ENCODE measurements at regions not wholly inside any gene's neighbourhood (a gene's known extent, or its start where the extent isn't known, plus 50 kb on each side); places are given as distances from the start of the nearest gene placed in this dataset.

- FAIRE-seq (no peak), DNase-seq (ENCODE audit: low read depth, low spot score) (no peak)
- H3K27ac ChIP-seq (ENCODE audit: insufficient read depth, low read depth, low read length) = no peak overlapping the region
- no peaks in the 10 kb centered on the region for H3K9me1 ChIP-seq (replicated peaks; ENCODE audit: control insufficient read depth, extremely low read depth, insufficient read depth, low read length)
- ChIA-PET CTCF (no interaction called here), POLR2A (no interaction called here)
- no peaks in the 10 kb centered on the region for H3K9me3 ChIP-seq (replicated peaks; ENCODE audit: control insufficient read depth, insufficient read depth, low read length)
- no peak for TF ChIP-seq POLR2A (IDR thresholded peaks at IDR 0.05; ENCODE audit: low read depth, low read length)
- no peak overlapping the region for H3K4me3 ChIP-seq (replicated peaks in 1 of 3; ENCODE audit: insufficient read depth in 1 of 3, low read depth in 1 of 3, low read length in 3 of 3)
- H2AFZ ChIP-seq (ENCODE audit: low read depth, low read length) = no peak overlapping the region
- dilution Hi-C loops (cut with MboI; ENCODE audit: extremely low pct_ligation_motif_present, low sequenced_read_pairs) = no loop called here
- no peak overlapping the region for H3K4me2 ChIP-seq (ENCODE audit: insufficient read depth, low read length)
- H3K27me3 ChIP-seq (ENCODE audit: control insufficient read depth in 2 of 2, insufficient read depth in 2 of 2, low read length in 2 of 2) = no peaks in the 10 kb centered on the region
- H3K79me2 ChIP-seq (ENCODE audit: control insufficient read depth, insufficient read depth, low read length) = no peaks in the 10 kb centered on the region
- peaks cover 6% of the 10 kb centered on the region for H3K4me1 ChIP-seq (ENCODE audit: control insufficient read depth, extremely low read depth, insufficient read depth, low read length)
- H3K9ac ChIP-seq (replicated peaks; ENCODE audit: extremely low read depth, insufficient read depth, low read length) = no peak overlapping the region
- intact Hi-C loops (cut with micrococcal nuclease) = no loop called here
- H4K20me1 ChIP-seq (replicated peaks; ENCODE audit: control insufficient read depth, extremely low read depth, insufficient read depth, low read length) = no peaks in the 10 kb centered on the region
- BruUV-seq (replicated peaks) = no TSS peak
- no peaks in the 10 kb centered on the region for H3K36me3 ChIP-seq (ENCODE audit: control insufficient read depth in 2 of 2, extremely low read depth in 1 of 2, insufficient read depth in 2 of 2, low read length in 2 of 2)
These were observed 143.7 kb upstream of the ANK2 start for GRCh38 chr4:112905728-112906127.

DNA sequence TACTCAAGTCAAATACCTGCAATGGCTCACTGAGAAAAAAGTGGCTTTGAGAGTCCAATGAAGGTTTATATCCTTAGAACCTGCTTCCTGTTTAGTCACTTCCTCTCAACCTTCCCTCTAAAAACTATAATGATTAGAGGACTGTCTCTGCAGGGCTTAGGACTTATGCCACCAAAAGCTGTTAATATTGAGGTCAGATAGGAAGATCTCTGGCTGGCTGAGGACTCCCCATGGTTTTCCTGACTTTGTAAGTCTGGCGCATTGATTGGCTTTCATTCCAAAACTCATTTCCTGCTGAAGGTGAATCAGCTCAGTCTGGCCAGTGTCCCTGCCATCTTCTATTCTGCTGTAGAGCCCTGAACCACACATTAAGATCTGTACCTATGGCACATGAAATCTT, 140.9 kb upstream of the ANK2 start:
- Histone ChIP-seq H3K4me2 (ENCODE audit: insufficient read depth, low read length) (no peak overlapping the region), H3K27ac (ENCODE audit: insufficient read depth, low read depth, low read length) (no peak overlapping the region), H3K9ac (replicated peaks; ENCODE audit: extremely low read depth, insufficient read depth, low read length) (no peak overlapping the region), H3K4me1 (ENCODE audit: control insufficient read depth, extremely low read depth, insufficient read depth, low read length) (peaks cover 6% of the 10 kb centered on the region), H2AFZ (ENCODE audit: low read depth, low read length) (no peak overlapping the region), H4K20me1 (replicated peaks; ENCODE audit: control insufficient read depth, extremely low read depth, insufficient read depth, low read length) (no peaks in the 10 kb centered on the region), H3K9me3 (replicated peaks; ENCODE audit: control insufficient read depth, insufficient read depth, low read length) (no peaks in the 10 kb centered on the region), H3K36me3 (ENCODE audit: control insufficient read depth in 2 of 2, extremely low read depth in 1 of 2, insufficient read depth in 2 of 2, low read length in 2 of 2) (no peaks in the 10 kb centered on the region), H3K9me1 (replicated peaks; ENCODE audit: control insufficient read depth, extremely low read depth, insufficient read depth, low read length) (no peaks in the 10 kb centered on the region), H3K79me2 (ENCODE audit: control insufficient read depth, insufficient read depth, low read length) (no peaks in the 10 kb centered on the region), H3K27me3 (ENCODE audit: control insufficient read depth in 2 of 2, insufficient read depth in 2 of 2, low read length in 2 of 2) (no peaks in the 10 kb centered on the region), H3K4me3 (replicated peaks in 1 of 3; ENCODE audit: insufficient read depth in 1 of 3, low read depth in 1 of 3, low read length in 3 of 3) (no peak overlapping the region)
- dilution Hi-C loops (cut with MboI; ENCODE audit: extremely low pct_ligation_motif_present, low sequenced_read_pairs) = no loop called here
- FAIRE-seq (no peak), DNase-seq (ENCODE audit: low read depth, low spot score) (no peak)
- ChIA-PET CTCF (no interaction called here), POLR2A (no interaction called here)
- TF ChIP-seq FOS (IDR thresholded peaks at IDR 0.05; ENCODE audit: borderline replicate concordance, insufficient read depth, low read length) = peak; percentile 41
- TF ChIP-seq, protein P1, sequence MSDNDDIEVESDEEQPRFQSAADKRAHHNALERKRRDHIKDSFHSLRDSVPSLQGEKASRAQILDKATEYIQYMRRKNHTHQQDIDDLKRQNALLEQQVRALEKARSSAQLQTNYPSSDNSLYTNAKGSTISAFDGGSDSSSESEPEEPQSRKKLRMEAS (IDR thresholded peaks at IDR 0.05; ENCODE audit: insufficient read depth, insufficient read length) = no peak
- intact Hi-C loops (cut with micrococcal nuclease) = no loop called here
- BruUV-seq (replicated peaks) = no TSS peak
